Neural progenitor cell (in vitro differentiated cells): ENCODE measurements at regions not wholly inside any gene's neighbourhood (a gene's known extent, or its start where the extent isn't known, plus 50 kb on each side); places are given as distances from the start of the nearest gene placed in this dataset.

ENCODE experiments used
- CTCF ChIP-seq: fragments of 200-600 bp; sonication (generic); IDR thresholded peaks from 2 replicates; pipeline ENCODE4 v1.5.1; 2017; ENCODE audit warnings: antibody characterized with exemption, mild to moderate bottlenecking
- EZH2 ChIP-seq: fragments of 200-600 bp; sonication (generic); IDR thresholded peaks from 2 replicates; pipeline ENCODE4 v1.6.1; 2017; ENCODE audit warnings: antibody characterized with exemption, mild to moderate bottlenecking, moderate library complexity
- EZH2phosphoT487 ChIP-seq: fragments of 200-600 bp; sonication (generic); IDR thresholded peaks from 2 replicates; pipeline ENCODE4 v1.6.1; 2017; ENCODE audit warnings: antibody characterized with exemption

GRCh38 chr6:18564775-18565174 lies 177.6 kb downstream of the RNF144B start:
- TF ChIP-seq CTCF, result no peak
- no peak for TF ChIP-seq EZH2
- TF ChIP-seq EZH2phosphoT487, result no peak
